Mesothelial cell of epicardium (in vitro differentiated cells): ENCODE measurements at regions not wholly inside any gene's neighbourhood (a gene's known extent, or its start where the extent isn't known, plus 50 kb on each side); places are given as distances from the start of the nearest gene placed in this dataset.
A peak's percentile ranks its signal among the peaks of the same experiment; 100 is the strongest.

Experiments
- DNase-seq, 2 experiments: peaks; one replicate each; pipeline ENCODE4 v3.0.0; 2021; ENCODE audit warnings: low spot score in 2 of 2; ENCODE audit not compliant: unreplicated experiment in 2 of 2
- H3K27ac Mint-ChIP-seq: 2 replicates; pipeline ENCODE4 v1.8.0; 2021; ENCODE audit warnings: mixed read lengths
- H3K27me3 Mint-ChIP-seq: 2 replicates; pipeline ENCODE4 v1.8.0; 2021; ENCODE audit warnings: low read depth, mixed read lengths
- H3K36me3 Mint-ChIP-seq: 2 replicates; pipeline ENCODE4 v1.8.0; 2021; ENCODE audit warnings: mixed read lengths
- H3K4me1 Mint-ChIP-seq: 2 replicates; pipeline ENCODE4 v1.8.0; 2021; ENCODE audit warnings: mixed read lengths
- H3K4me3 Mint-ChIP-seq: 2 replicates; pipeline ENCODE4 v1.8.0; 2021; ENCODE audit warnings: mild to moderate bottlenecking, moderate library complexity, mixed read lengths
- H3K9me3 Mint-ChIP-seq: 2 replicates; pipeline ENCODE4 v1.8.0; 2021; ENCODE audit warnings: mixed read lengths
- CTCF ChIP-seq: fragments of 200-600 bp; sonication (generic); IDR thresholded peaks from one replicate; pipeline ENCODE4 v1.5.0; 2021; ENCODE audit warnings: antibody characterized with exemption; ENCODE audit not compliant: unreplicated experiment

- DNase-seq: no peak
- Mint-ChIP-seq H3K9me3 (peaks cover 43% of the 10 kb centered on the region), H3K4me1 (no peaks in the 10 kb centered on the region), H3K4me3 (no peak overlapping the region), H3K36me3 (peaks cover 13% of the 10 kb centered on the region), H3K27ac (no peak overlapping the region), H3K27me3 (no peaks in the 10 kb centered on the region)
- no peak for TF ChIP-seq CTCF
Observed at GRCh38 chr5:107165296-107165695, 505.4 kb downstream of the EFNA5 start.

DNA sequence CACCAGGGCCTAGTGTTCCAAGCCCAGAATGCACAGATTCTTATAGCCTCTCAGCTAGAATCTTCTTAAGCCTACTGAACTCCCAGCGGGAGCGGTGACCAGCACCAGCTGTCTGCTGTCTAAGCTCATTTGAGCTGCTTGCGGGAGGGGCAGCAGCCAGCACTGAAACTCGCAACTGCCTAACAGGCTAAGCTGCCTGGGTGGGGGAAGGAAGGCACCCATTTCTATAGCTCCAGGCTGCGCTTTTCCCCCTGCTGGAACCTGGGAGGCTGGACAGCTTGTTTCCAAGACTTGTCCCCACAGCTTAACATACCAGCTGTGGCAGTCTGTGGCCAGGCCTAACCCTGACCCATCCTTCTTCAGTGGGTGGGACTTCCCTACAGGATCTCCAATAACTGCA lies 512.9 kb downstream of the EFNA5 start:
- Mint-ChIP-seq H3K9me3 (peaks cover 39% of the 10 kb centered on the region), H3K27me3 (no peaks in the 10 kb centered on the region), H3K4me1 (peaks cover 28% of the 10 kb centered on the region)

DNA sequence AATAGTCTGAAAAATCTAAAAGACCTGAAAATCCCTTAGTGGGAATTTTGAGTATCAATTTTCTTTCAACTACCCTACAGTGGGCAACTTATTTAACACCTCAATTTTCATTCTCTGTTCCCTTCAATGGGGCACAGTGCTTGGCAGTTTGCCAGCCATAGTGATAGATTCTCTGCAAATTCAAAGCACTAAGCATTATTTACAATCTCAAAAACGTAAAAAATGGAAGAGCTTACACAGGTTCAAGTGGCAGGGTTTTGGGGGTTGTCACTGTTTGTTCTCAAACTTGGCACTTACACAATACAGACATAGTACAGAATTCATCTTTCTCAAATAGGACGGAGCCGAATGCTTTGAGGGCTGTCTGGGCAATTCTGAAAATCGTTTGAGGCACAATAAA lies 515.0 kb downstream of the EFNA5 start:
- H3K4me3 Mint-ChIP-seq: no peak overlapping the region
- peaks cover 5% of the 10 kb centered on the region for H3K36me3 Mint-ChIP-seq
- H3K9me3 Mint-ChIP-seq: peaks cover 18% of the 10 kb centered on the region
- peaks cover 33% of the 10 kb centered on the region for H3K4me1 Mint-ChIP-seq
- TF ChIP-seq CTCF: no peak
- H3K27me3 Mint-ChIP-seq: no peaks in the 10 kb centered on the region
- no peak for DNase-seq
- peak overlapping the region; percentile 57 for H3K27ac Mint-ChIP-seq

More for the DNA sequence above, 512.9 kb downstream of the EFNA5 start:
- Mint-ChIP-seq H3K4me3 (no peak overlapping the region), H3K27ac (no peak overlapping the region), H3K36me3 (peaks cover 11% of the 10 kb centered on the region)
- TF ChIP-seq CTCF: no peak
- DNase-seq: no peak

GRCh38 chr5:107154593-107154992 lies 516.1 kb downstream of the EFNA5 start:
- no peak for DNase-seq
- Mint-ChIP-seq H3K4me3 (no peak overlapping the region), H3K36me3 (no peaks in the 10 kb centered on the region), H3K27me3 (no peaks in the 10 kb centered on the region), H3K9me3 (peaks cover 8% of the 10 kb centered on the region), H3K27ac (no peak overlapping the region), H3K4me1 (peaks cover 39% of the 10 kb centered on the region)
- no peak for TF ChIP-seq CTCF

GRCh38 chr5:107153283-107153682 lies 517.5 kb downstream of the EFNA5 start:
- Mint-ChIP-seq H3K4me3 (no peak overlapping the region), H3K27ac (no peak overlapping the region), H3K36me3 (no peaks in the 10 kb centered on the region), H3K4me1 (peaks cover 46% of the 10 kb centered on the region), H3K27me3 (no peaks in the 10 kb centered on the region), H3K9me3 (no peaks in the 10 kb centered on the region)
- no peak for DNase-seq
- no peak for TF ChIP-seq CTCF
